Suppressor macrophage treated with lipopolysaccharide for 1 hour (primary cell): ENCODE measurements at regions not wholly inside any gene's neighbourhood (a gene's known extent, or its start where the extent isn't known, plus 50 kb on each side); places are given as distances from the start of the nearest gene placed in this dataset.

Experiments used
- DNase-seq, 3 donors: peaks; one replicate each; pipeline ENCODE4 v3.0.0-alpha.2; 2020 to 2022

- no peak for DNase-seq
Observed at GRCh38 chr3:90253131-90253530, 1145.7 kb downstream of the EPHA3 start.

- DNase-seq = no peak
Observed at GRCh38 chr3:90261481-90262433, 1154.3 kb downstream of the EPHA3 start.
